ENCODE measurements at regions not wholly inside any gene's neighbourhood (a gene's known extent, or its start where the extent isn't known, plus 50 kb on each side); places are given as distances from the start of the nearest gene placed in this dataset.

- ChIA-PET POLR2A (no interaction called here), CTCF (no interaction called here)
- Histone ChIP-seq H3K79me2 (ENCODE audit: control insufficient read depth, insufficient read depth, low read length) (no peaks in the 10 kb centered on the region), H3K4me3 (replicated peaks in 1 of 3; ENCODE audit: insufficient read depth in 1 of 3, low read depth in 1 of 3, low read length in 3 of 3) (no peak overlapping the region), H3K27me3 (ENCODE audit: control insufficient read depth in 2 of 2, insufficient read depth in 2 of 2, low read length in 2 of 2) (peaks cover 5 to 29% of the 10 kb centered on the region in 2 experiments), H3K27ac (ENCODE audit: insufficient read depth, low read depth, low read length) (no peak overlapping the region), H4K20me1 (replicated peaks; ENCODE audit: control insufficient read depth, extremely low read depth, insufficient read depth, low read length) (no peaks in the 10 kb centered on the region), H3K4me1 (ENCODE audit: control insufficient read depth, extremely low read depth, insufficient read depth, low read length) (no peaks in the 10 kb centered on the region), H3K9me3 (replicated peaks; ENCODE audit: control insufficient read depth, insufficient read depth, low read length) (no peaks in the 10 kb centered on the region), H3K9me1 (replicated peaks; ENCODE audit: control insufficient read depth, extremely low read depth, insufficient read depth, low read length) (no peaks in the 10 kb centered on the region), H3K4me2 (ENCODE audit: insufficient read depth, low read length) (no peak overlapping the region), H3K9ac (replicated peaks; ENCODE audit: extremely low read depth, insufficient read depth, low read length) (no peak overlapping the region), H2AFZ (ENCODE audit: low read depth, low read length) (no peak overlapping the region), H3K36me3 (ENCODE audit: control insufficient read depth in 2 of 2, extremely low read depth in 1 of 2, insufficient read depth in 2 of 2, low read length in 2 of 2) (no peaks in the 10 kb centered on the region)
- dilution Hi-C loops (cut with MboI; ENCODE audit: extremely low pct_ligation_motif_present, low sequenced_read_pairs) = no loop called here
- intact Hi-C loops (cut with micrococcal nuclease) = no loop called here
- TF ChIP-seq MAX (IDR thresholded peaks at IDR 0.05; ENCODE audit: insufficient read depth, insufficient read length) = no peak
- no peak for TF ChIP-seq POLR2A (IDR thresholded peaks at IDR 0.05; ENCODE audit: low read depth, low read length)
- no peak for TF ChIP-seq GATA2 (IDR thresholded peaks at IDR 0.05; ENCODE audit: insufficient read depth, insufficient read length, low read depth, low read length)
- TF ChIP-seq EZH2 (IDR thresholded peaks at IDR 0.05; ENCODE audit: borderline replicate concordance, low read depth, low read length, severe bottlenecking) = no peak
- TF ChIP-seq POLR2AphosphoS5 (IDR thresholded peaks at IDR 0.05; ENCODE audit: insufficient read depth, low read depth, low read length) = no peak
- no peak for TF ChIP-seq MYC (IDR thresholded peaks at IDR 0.05; ENCODE audit: low read depth, low read length)
- TF ChIP-seq, protein P1, sequence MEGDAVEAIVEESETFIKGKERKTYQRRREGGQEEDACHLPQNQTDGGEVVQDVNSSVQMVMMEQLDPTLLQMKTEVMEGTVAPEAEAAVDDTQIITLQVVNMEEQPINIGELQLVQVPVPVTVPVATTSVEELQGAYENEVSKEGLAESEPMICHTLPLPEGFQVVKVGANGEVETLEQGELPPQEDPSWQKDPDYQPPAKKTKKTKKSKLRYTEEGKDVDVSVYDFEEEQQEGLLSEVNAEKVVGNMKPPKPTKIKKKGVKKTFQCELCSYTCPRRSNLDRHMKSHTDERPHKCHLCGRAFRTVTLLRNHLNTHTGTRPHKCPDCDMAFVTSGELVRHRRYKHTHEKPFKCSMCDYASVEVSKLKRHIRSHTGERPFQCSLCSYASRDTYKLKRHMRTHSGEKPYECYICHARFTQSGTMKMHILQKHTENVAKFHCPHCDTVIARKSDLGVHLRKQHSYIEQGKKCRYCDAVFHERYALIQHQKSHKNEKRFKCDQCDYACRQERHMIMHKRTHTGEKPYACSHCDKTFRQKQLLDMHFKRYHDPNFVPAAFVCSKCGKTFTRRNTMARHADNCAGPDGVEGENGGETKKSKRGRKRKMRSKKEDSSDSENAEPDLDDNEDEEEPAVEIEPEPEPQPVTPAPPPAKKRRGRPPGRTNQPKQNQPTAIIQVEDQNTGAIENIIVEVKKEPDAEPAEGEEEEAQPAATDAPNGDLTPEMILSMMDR (IDR thresholded peaks at IDR 0.05; ENCODE audit: extremely low read depth in 1 of 2, insufficient read depth in 1 of 2, low read depth in 1 of 2, low read length in 2 of 2) = no peak
- no peak for TF ChIP-seq JUN (IDR thresholded peaks at IDR 0.05; ENCODE audit: borderline replicate concordance, insufficient read depth, insufficient read length, low read depth)
- TF ChIP-seq FOS (IDR thresholded peaks at IDR 0.05; ENCODE audit: borderline replicate concordance, insufficient read depth, low read length) = no peak
- DNase-seq (ENCODE audit: low read depth, low spot score) = no peak
- no peak for FAIRE-seq
- no TSS peak for BruUV-seq (replicated peaks)
Measured at GRCh38 chr21:35568643-35569042, 491.7 kb downstream of the SETD4 start.

Data from endothelial cell of umbilical vein (primary cell).